ENCODE measurements at regions not wholly inside any gene's neighbourhood (a gene's known extent, or its start where the extent isn't known, plus 50 kb on each side); places are given as distances from the start of the nearest gene placed in this dataset.

DNA sequence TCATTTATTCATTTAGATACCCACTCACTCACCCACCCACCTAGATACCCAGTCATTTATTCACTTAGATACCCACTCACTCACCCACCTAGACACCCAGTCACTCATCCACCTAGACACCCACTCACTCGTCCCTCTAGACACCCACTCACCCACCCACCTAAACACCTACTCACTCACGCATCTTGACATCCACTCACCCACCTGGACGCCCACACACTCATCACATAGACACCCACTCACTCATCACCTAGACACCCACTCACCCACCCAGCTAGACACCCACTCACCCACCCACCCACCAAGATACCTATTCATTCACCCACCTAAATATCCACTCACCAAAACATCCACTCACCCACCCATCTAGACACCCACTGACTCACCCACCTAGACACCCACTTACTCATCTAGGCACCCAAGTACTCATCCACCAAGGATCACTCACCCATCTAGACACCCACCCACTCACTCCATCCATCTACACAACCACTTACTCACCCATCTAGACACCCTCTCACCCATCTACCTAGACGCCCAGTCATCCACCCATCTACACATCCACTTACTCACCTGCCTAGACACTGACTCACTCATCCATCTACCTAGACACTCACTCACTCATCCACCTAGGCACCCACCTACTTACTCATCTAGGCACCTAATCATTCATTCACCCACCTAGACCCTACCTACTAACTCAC lies 723.7 kb upstream of the RAB6C start:
- DNase-seq (ENCODE audit: low read depth): no peak

DNA sequence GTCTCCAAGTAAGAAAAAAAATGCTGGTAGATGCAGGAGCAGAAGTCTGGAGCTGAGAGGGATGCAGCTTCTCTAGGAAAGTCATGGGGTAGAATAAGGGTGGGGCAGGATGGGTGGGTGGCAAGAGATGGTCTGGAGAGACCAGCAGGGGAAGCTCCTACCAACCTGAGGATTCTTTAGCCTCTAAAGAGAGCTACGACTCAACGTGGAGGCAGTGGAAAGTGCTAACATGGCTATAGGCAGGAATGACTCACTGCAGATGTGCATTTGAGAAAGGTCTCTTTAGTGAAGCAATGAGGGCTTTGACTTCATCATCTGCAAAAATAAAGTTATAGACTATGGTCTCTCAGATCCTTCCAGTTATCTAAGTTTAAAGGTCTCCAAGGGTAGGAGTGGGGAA lies 722.8 kb upstream of the RAB6C start:
- no peak for DNase-seq (ENCODE audit: low read depth)

DNA sequence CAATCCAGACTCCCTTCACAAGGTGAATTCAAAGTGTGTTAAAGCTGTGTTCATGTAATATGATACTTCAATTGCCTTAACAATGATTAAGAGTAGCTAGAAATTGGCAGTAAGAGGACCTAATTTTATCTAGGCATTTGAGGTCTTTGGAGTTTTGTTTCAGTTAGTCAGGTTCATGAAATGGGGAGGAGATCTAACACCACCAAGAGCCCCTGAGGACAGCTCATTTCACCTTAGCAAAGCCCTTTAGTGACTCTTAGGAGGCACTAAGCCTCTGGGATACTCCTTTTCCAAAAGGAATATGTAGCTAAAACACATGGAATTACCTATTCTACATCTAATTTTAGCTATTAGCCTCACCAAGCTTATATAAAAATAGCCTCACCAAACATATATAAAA lies 716.5 kb upstream of the RAB6C start:
- no peak for DNase-seq (ENCODE audit: low read depth)

DNA sequence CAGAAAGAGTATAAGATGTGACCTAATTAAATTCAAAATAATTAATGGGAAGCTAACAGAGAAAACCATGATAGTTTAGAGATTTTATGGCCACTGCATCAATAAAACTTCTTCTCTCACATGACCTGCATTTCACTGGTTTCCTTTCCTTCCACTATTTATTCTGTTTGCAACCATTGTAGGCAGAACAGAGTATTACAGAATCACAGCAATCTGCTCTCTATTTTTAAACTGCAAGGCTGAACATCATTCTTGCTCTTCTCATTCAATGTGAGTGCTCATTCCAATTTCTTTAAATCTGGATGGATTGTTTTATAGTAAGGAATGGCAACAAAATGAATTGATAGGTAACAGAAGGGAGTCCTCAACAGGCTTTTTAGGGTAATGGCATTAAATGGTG lies 715.5 kb upstream of the RAB6C start:
- DNase-seq (ENCODE audit: low read depth): no peak

DNA sequence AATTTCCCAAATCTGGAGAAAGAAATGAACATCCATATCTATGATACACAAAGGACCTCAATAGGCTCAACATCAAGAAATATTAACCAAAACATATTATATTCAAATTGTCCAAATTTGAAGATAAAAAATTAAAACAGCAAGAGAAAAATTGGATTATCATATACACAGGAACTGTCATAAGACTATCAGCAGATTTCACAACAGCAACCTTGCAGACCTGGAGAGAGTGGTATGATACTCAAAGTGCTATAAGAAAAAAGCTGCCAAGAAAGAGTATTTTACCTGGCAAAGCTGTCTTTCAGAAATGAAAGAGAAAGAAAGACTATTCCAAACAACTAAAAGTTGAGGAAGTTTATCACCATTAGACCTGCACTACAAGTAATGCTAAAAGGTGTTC lies 711.9 kb upstream of the RAB6C start:
- DNase-seq (ENCODE audit: low read depth): no peak

DNA sequence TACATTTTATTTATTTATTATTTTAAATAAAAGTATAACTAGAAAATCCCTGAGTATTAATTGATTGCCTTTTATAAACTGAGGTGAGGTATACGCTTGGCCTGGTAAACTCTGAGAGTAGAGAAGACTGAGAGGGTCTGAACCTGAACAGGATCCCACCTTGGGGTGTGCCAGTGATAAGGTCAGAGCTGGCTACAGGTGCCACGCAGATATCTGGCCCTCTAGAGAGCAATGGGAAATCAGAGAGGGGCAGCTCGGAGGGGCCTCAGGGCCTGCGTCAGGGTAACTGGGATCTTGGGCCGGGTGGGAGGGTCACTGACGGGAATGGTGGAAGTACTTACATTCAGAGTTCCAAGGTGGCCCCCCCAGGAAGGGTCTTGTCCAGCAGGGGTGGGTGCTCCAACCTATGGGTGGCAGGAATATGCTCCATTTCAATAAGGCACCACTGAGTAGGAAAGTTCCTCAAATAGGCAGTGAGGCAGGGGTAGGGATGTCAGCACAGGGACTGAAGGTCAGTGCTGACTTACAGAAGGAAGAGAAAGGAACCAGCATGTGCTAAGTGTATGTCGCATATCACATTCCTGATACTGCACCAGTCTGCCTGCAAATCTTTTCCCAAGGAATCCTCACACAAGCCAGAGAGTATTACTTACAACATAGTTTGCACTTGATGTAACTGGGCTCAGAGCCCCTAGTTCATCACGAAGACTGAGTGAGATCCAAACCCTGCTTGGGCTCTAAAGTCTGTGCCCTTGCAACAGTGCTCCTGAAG lies 706.0 kb upstream of the RAB6C start:
- no peak for DNase-seq (ENCODE audit: low read depth)

DNA sequence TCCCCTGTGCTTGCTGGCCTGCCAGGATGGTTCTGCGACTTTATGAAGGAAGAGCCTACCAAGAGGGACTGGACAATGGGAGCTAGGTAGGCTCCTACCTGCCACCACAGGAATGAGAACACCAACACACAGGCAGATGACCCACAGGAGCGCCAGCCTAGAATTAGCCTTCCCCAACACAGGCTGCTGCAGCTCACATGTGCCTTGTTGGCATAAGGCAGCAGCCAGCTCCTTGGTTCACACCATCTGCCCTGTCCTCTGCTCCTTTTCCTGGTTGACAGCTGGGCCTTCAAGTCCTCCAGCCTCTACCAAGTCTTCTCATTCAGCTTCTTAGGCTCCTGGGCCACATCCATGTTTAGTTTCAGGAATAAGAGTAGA lies 705.4 kb upstream of the RAB6C start:
- DNase-seq (ENCODE audit: low read depth): no peak

DNA sequence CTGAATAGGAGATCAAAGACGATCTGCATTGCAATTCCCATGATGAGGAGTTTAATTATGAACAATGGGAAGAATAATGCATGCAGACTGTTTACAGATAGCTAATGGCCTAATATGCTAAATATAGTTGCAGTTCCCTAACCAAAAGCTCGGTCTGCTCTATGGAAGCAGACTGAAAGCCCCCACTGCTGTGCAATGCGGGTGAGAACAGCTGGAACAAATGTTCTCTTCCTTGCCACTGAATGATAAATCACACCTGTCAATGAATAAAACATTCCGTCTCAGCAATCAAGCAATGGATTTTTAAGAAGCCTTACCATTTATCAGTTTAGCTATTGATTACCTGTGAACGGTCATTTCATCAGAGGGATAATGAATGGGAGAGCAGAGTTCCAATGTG lies 704.5 kb upstream of the RAB6C start:
- DNase-seq (ENCODE audit: low read depth): no peak

DNA sequence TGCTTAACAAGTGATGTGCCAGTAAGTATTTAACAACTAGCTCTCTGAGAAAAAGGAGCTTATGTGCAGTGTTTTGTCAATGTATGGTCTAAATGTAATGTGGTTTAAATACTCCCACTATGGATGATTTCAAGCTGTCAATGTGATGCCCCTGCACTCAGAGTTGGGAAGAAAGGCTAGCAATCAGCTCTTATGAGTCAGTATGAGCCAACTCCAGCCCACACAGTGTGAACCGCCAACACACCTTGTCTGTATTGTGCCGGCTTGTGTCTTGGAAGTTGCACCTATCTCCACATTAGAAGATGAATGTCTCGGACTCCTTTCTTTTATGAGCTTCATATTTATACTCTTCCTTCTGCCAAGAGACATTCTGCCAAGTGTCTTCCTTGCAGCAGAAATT lies 703.8 kb upstream of the RAB6C start:
- DNase-seq (ENCODE audit: low read depth): no peak

DNA sequence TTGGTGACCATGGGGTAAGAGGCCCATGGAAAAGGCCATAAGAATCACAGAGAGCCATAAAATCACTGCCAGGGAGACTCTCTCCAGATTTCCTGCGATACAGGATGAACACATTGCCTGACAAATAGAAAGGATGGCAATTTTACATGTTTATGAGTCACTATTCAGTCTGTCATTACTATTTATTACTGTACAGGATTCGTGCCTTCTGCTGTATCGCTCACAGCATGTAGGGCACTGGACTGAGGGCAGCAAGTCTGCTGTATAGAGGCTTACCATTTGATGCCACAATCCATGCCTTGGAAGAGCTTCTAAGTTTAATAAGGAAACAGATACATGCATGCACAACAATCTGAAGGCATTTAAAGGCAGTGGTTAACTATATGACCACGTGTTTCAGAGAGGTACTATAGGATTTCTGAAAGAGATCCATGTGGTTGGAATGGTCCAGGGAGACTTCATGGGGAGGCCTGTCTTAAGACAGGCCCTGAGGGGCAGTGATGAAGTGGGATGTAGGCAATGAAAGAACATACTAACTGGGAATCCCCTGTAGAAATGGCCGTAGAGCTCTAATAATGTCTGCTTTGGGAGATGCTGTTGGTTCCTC lies 702.4 kb upstream of the RAB6C start:
- DNase-seq (ENCODE audit: low read depth): no peak

DNA sequence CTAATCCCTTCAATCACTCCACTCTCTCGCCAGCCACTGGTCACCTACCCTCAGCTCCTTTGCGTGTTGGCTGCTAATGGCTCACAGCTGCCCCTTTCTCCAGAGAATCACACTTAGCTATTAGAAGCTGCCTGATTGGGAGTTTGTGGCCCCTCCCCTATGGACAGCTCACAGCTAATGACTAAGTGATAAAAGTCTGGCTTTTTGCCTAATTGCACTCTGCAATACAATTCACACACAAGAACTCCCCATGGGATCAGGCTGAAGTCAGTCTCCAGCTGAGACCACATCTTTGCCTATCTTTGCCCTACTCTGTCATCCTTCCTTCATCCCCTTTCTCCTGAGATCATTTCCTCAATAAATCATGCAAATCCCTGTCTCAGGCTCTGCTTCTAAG lies 701.9 kb upstream of the RAB6C start:
- no peak for DNase-seq (ENCODE audit: low read depth)

DNA sequence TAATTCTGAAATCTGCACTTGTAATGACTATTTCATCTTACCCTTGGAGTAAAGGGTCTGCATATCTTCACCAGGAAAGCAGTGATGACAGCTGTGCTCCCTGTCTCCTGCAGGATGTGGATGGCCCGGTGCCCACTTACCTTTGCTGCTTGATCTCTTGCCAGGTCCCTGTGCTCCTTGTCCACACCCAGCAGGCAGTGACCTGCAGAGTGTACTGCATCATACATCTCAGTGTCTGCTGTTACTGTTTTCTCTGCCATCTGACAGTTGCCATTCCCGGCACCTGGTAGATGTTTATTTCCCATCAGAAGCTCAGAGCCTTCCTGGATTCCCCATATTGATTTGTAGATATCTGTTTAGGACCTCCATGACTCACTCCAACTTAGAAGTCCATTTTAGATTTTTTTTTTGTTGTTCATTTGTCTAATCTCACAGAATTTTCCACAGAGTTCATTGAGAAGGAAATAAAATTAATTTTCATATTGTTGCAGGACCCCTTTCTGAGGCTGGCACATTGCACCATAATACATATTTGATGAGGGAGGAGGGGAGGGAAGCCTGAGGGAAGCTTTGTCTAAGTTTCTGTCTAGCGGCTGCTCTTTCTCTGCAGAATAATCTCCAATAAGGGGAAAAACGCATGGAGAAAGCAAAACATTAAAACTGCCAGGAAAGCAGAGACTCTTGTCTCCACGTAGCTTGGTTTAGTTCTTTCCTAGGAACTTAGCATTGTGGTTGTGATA lies 697.5 kb upstream of the RAB6C start:
- DNase-seq (ENCODE audit: low read depth): no peak

DNA sequence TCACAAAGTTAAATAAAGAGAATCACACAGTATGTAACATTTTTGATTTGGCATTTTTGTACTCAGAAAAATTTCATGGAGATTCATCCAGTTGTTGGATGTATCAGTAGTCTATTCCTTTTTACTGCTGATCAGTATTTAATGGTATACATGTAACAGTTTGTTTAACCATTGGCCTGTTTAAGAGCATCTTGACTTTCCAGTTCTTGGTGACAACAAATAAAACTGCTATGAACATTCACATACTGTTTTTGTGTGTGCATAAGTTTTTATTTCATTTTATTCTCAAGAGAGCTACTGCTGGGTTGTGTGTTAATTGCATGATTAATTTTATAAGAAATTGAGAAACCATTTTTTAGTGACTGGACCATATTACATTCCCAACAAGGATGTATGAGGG lies 694.5 kb upstream of the RAB6C start:
- DNase-seq (ENCODE audit: low read depth): no peak

DNA sequence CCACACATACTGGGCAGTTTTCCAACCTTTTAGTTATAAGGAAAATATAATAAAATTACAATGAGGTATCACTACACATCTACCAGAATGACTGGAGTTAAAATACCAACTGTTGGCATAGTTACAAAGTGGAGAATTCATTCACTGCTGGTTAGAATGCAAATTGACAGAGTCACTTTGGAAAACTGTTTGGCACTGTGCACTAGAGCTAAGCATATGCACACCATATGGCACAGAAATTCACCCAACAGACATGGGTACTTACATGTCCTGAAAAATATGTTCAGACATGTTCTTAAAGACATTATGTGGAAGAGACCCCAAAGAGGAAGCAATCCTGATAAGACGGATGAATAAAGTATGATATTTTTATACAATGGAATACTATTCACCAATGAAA lies 686.1 kb upstream of the RAB6C start:
- DNase-seq (ENCODE audit: low read depth): no peak

DNA sequence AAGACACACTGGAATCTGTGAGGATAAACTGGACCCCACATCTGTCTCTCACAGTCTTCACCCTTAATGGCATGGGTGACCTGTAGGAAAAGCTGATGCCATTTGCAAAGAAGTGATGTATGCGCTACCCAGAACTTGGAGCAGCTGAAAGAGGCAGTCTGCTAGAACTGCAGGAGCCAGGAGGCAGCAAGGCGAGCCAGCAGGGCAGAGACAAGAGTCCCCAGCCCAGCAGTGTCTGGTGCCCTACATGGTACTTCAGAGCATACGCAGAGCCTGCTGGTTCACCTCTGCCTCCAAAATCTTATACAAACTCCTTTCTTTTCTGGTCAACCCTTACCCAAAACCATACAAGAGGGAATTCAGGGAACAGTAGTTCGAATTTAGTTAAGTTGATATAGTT lies 683.1 kb upstream of the RAB6C start:
- DNase-seq (ENCODE audit: low read depth): no peak

DNA sequence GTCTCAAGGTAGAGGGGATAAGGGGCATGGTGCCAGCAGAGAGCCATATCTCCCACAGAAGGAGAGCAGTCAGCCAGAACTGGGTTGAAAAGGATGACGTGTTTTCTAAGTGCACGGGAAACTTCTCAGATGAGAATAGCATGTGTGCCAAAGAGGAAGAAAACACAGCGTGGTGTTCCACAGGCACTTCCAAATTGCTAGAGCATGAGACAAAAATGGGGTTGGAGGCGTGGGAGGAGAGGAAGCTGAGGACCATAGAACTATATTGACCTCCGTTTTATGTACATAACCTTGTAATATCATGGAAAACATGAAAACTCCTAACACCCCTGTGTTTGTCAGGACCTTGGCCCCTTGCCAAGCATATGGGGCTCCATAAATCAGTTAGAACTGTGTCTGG lies 682.7 kb upstream of the RAB6C start:
- no peak for DNase-seq (ENCODE audit: low read depth)

DNA sequence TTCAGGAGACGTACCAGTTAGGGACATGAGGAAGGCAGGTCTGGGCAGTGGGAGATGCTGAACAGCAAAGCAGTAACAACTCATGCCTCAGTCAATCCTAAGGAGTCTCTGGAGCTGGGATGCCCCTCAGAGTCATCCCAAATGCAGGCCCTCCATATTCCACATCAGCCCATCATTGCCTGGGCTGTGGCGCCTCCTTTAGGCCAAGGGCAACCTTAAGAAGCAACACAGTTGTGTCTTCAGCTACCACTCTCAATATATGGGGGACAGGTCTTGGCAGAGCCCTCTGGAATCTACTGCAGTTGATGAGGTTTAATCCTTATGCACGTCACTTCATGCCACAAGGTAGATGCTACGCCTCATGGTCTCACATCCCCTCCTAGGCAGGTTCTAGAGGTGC lies 682.0 kb upstream of the RAB6C start:
- no peak for DNase-seq (ENCODE audit: low read depth)

DNA sequence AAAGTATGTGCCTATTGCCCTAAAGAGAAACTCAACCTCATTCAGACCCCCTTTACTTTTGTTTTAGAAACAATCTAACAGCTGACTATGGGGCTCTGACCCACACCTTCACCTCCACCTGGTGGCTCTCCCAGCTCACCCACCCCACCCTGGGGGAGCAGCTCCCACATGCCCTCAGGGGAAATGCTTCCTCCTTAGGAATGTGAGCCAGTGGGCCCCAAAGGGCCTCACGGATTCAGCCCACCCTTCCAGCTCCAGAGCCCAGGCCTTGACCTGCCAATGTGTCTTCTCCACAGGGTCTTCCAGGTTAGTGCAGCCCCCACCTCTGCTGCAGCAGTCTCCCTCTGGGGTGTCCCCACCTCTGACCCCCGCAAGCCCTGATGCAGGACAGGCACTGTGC lies 680.1 kb upstream of the RAB6C start:
- DNase-seq (ENCODE audit: low read depth): no peak

DNA sequence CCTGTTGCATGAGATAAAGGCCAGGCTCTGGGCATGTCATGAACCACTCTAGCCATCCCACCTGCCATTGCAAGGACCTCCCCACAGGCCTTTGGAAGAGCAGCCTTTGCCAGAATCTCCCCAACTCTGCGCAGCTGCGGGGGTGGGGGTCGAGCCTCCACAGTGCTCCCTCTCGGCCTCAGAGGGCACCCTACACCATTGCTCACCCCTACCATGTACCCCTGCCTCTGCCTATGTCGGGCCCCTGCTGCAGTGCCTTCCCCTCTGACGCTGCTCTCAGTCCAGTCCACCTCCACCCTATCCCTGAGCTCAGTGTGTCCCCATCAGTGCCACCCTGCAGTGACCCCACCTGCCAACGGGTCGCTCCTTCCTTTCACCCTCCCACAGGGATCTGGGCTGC lies 679.7 kb upstream of the RAB6C start:
- no peak for DNase-seq (ENCODE audit: low read depth)

DNA sequence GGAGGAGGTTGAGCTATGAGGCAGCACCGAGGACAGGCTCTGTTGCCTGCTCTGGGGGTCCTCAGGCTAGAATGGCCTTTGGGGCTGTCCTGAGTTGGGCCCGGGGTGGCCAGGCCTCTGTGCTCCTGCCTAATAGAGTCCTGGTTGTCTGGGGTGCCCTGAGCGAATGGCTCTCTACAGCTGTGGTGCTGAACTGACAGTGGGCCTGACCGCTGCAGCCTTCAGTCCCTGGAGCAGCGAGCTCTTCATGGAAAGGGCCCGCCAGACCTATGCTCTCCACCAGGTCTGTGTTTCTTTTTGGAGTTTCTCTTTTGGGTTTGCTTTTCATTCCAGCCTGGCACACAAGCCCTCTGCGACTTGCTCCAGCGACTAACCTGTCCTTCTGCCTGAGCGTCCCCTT lies 679.0 kb upstream of the RAB6C start:
- DNase-seq (ENCODE audit: low read depth): no peak

DNA sequence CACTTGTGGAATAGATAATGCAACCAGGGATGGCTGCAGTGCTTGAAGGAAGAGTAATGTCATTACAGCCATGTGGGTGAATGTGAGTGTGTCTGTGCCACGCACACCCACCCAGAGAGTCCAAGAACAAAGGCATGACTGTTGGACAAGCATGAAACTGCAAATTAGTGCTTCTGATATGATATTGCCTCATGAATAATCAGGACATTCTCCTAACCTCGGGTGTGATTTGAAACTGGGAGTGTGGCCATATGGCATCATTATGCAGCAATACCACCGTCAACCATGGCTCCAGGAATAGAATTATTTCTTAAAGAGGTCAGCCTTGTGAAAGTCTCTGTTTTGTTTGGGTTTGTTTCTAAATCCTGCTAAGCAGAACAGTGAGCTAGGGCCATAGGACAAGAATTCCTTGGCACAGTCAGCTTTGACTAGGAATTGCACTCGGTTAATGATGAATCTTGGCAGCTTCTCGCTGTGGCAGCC lies 678.0 kb upstream of the RAB6C start:
- no peak for DNase-seq (ENCODE audit: low read depth)

DNA sequence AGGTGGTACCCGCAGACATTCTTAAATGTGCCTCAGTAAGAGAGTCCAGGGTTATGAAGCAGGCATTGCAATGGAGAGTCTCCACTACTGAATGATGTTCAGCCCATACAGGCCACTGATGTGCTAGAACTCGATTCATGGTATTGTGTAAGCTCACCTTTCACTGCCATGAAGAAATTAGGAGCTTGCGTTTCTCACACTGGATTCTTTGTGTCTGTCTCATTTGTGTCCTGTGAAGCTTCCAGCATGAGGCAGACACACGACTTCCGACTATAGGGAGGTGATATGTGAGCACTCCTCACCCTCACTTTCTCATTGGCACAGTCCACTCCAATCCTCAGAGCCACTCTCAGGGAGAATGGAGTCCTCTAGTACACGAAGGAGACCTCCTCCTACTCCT lies 677.4 kb upstream of the RAB6C start:
- no peak for DNase-seq (ENCODE audit: low read depth)
